SKM-1 (cell line): ENCODE measurements at regions not wholly inside any gene's neighbourhood (a gene's known extent, or its start where the extent isn't known, plus 50 kb on each side); places are given as distances from the start of the nearest gene placed in this dataset.

Experiments
- DNase-seq: peaks from one replicate; lab custom pipeline; 2025; ENCODE audit not compliant: unreplicated experiment; lab: John Stamatoyannopoulos, UW

DNA sequence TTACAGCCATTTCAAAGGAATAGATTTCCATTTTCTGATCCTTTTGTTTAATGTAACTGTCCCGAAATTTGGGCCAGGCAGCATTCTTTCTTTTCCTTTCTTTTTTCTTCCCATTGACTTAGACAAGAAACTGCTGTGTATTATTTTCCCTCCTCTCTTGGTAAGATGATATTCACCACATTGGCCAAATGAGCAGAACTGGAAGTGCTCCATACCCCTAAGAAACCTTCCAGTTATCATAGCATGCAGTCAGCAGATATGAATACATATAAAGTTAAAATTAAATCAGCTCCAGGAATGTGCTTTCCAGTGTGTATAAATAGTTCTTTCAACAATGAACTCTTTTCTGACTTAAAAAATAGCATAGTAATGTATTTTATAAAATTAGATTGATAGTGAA is 168.5 kb upstream of the GAS1 start:
- no peak for DNase-seq

DNA sequence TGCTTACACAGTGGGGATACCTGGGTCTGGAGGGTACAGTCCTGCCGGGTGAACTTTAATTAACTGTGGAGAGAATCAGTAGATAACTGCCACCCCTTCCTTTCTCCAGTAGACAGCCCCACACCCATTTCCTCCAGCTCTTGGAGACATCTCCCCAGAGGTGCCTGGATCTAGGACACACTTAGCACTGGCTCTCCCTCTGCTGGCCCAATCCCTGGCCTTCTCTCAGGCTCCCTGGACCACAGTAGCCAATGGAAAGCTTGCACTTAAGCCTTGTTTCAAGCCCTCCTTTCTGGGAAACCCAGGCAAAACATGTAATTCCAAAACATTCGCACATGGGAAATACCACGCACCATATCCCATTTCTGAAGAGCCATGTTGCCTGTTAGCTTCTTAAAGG is 169.2 kb upstream of the GAS1 start:
- DNase-seq = no peak

DNA sequence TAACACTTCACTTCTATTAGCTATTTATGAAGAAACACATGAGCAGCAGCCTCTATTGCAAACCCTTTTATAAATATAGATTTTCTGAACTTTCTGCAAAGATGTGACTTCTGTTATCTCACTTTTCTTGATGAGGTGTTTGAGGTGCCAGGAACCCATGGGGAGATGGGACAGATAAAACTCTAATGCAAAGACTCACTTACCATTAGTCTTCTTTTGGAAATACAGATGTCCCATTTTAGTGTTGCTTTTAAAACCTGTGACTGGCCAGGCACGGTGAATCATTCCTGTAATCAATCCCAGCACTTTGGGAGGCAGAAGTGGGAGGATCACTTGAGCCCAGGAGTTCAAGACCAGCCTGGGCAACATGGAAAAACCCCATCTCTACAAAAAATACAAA is 171.3 kb upstream of the GAS1 start:
- no peak for DNase-seq

DNA sequence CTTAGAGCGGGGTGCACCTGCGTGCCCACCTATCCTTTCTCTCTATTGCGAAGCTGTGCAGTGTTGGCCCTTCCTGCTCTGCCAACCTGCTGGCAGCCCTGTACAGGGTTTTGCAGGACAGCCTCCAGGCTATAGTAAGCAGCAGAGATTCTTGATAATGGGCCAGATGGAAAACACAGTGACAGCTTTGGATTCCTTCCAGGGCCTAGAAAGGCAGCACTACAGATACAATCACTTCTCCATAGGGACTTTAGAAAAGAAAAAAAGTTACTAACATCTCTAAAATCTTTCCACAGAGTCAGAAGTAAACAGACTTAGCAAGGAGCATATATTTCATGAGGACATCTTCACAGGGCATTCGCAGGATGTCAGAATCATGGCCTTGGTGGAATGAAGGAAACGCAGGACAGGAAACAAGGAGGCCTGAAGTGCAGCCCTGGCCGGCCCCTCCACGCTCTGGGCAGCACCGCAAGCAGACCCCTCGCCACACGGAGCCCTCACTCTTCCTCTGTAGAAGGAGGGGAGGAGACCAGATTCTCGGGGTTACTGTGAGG is 172.1 kb upstream of the GAS1 start:
- DNase-seq = no peak

DNA sequence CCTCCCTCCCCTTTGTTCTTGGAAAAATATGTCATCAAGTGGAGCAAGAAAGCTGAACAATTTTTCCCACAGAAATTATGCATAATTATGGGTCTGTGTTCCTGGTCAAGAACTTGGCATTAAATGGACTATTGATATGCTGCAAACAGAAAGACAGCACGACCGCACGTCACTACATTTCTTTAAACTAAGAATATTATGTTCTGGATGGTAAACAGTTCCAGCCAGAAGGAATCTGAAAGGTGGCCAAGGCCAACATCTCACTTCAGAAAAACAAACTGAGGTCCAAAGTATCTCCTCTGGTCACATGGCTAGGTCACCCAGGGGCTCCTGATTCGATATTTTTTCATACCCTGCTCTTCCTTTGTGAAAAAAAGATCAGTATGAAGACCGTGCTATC is 173.3 kb upstream of the GAS1 start:
- no peak for DNase-seq

DNA sequence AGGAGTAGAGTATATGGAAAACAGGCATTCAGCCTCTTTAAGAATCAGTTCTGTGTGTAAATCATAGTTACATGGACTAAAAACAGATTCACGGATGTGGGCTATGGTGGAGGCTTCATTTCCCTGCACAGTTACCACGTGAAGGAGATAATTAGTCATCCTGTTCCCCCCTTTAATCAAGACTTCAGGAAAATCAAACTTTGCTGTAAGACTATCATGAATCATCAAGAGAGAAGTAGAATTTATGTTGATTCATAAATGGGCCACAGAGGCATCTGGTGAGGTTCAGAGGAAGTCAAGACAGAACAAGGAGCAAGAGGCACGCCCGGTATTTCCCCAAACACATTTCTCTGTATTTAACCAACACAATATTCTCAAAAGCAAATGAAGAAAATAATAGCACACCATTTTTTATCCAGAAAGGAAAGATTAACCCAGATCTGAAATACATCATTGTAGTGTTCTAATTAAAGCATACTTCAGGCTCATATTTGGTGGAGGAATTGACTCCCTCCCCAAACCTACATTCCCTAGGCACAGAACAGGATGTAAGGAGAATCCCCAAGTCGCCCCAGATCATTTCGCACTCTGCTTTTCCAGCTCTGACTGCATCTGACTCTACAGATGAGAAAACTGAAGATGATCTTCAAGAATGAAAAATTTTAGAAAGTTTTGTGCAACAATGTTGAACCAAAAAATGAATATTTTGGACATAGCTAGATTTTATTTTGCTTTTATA is 175.8 kb upstream of the GAS1 start:
- no peak for DNase-seq

DNA sequence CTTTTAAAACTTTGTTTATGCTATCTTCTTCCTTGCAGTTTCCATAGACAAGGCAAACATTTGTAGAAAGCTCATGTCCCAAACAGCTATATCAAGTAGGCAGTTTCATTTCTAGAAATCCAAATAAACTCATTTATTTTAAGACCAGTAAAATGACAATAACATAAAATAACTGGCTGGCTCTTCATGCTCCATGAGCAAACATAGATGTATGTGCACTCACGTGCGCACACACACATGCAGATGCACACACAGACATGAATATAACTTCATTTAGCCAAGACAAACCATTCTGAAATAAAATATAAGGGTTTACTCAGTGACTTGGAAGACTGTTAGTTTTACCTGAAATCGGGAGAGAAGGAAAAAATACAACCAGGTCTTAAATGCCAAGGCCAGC is 176.5 kb upstream of the GAS1 start:
- DNase-seq = no peak

DNA sequence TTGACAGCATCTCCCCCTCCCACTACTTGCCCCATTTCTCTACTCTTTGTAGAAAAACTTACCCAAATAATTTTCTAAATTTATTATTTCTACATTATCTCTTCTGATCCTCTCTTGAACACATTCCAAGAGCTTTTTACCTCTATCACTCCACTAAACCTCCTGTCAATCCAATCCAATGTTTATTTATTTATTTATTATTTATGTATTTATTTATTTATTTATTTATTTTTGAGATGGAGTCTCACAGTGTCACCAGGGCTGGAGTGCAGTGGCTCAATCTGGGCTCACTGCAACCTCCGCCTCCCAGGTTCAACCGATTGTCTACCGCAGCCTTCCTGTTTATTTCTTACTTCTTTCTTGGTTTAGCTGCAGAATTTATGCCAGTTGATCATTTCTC is 178.5 kb upstream of the GAS1 start:
- no peak for DNase-seq

DNA sequence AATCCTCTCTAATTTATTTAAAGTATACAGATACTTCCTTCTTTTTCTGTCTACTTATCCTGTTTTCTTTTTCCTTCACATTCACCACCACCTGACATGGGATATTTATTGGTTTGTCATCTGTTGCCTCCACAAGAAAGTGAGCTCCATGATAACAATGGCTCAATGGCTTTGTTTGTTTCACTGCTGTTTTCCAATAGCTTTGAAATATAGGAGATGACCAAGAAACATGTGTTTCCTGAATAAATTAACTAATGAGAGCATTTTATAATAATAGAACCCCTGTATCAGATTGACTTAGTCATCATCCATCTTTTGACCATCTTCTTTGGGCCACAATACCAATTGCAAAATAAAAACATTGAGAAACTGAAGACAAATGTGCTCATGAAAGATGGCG is 180.2 kb upstream of the GAS1 start:
- DNase-seq = no peak

DNA sequence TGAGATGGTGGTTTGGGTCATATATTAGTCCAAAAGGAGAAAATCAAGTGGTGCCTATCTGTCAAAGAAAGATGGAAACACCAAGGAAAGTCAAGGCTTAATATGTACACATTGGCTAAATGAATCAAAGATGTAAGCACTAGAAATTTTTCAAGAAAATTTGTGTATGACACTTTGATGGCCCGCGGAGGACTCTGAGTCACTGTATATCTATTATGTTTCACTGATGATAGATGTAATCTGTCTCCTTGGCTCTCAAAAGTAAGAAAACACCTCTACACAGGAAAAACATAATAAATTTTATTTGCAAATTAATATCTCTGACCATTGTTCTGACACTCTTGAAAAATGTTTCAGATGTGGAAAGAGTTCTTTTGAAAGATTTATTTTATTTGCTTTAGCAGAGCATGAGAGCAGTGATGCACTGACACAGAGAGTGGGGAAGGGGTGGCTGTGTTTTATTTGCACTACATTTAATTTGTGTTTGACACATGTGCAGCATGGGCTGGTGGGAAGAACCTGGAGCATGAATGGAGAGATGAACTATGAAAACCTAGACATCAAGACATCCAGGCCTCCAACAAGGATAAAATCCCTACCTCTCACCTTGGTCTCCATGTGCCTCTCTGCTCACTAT is 180.8 kb upstream of the GAS1 start:
- DNase-seq = no peak

DNA sequence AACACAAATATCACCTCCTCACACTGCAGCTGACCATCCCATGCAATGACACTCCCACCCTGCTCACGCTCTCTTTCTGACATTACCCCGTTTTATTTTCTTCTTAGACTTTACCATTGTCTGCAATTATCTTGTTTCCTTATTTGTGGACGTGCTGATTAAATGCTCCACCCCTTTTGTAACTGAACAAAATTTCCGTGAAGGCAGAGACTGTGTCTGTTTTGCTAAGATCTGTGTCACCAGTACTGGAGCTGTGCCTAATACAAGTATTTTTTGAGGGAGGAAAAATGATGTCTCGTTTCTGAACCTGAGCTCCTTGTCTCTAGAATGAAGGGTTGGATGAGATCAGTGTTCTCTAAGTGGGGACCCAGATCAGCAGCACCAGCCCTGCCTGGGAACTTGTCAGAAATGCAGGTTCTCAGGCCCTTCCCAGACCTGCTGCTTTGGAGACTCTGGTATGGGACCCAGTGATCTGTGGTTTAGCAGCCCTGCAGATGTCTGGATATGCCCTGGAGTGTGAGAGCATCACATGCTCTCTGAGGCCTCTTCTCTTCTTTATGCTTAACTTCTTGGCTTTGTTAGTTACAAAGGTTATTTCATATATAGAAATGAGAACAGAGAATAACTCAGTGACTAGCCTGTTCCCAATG is 181.7 kb upstream of the GAS1 start:
- no peak for DNase-seq

DNA sequence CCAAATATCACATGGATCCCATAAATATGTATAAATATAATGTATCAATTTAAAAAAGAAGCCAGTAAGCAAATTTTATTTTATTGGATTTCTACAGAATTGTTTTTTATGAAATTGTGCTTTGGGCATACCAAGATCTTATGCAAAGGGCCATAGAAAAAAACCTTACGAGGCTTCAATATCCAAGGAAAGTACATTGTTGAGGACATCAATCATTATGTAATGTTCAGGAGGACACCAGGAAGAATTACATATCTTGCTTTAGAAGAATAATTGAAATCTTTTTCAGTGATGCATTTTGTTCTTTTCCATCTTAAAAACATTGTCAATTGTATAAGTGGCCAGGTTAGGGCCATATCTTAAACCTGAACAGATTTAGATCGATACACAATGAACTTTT is 187.8 kb upstream of the GAS1 start:
- no peak for DNase-seq

DNA sequence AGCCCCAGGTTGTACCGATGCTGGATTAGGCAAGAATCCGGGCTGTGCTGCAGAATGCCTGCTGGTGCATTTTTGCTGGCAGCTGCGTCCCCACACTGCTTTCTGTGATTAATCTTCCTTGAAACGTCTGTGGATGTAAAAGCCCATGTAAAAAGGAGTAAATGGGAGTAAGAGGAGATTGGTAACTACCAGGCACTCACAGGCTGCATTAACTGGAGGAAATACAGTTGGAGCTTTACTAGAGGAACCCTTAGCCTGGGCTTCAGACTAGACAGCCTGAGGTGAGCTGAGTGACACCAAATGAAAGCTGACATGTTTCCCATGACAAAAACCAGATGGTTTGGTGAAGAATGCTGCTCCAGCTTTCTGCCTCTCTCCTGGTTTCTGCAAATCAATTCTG is 190.4 kb upstream of the GAS1 start:
- no peak for DNase-seq

DNA sequence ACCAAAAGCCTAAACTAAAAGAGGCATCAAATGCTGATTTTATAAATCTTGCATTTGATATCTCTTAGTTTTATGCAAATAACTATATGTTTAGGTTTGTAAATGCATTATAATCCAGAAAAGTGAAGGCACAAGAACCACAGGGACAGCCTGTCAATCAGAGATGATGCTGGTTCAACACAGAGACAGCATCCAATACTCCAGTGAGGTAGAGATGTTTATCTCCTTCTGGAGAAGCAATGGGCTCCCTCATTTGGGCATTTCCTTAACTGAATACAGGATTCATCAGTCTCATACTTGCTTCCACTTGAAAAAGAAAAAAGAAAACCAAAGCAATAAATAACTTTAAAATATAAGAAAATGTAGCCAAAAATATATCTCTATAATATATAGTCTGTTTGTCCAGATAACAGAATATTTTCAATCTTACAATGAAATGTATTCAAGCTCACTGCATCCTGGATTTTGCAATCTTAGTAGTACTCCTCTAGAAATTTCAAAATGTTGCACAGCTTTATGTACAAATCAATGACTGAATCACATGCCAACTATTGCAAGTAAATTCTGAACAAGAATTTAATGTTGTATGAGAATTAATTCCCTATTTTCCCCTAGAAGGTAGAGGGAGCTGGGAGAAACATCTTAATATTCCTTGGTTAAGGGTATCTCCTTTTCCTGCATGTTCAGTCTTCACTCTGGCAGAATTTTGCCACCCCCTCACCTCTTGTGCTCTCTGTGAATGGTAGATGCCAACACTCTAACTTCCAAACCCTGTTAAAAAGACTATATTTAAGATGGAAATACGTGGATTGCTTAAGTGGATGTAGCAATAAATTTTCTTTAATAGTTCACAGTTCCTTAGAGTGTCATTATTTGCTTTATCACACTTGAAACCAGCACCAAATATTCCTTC is 191.1 kb upstream of the GAS1 start:
- DNase-seq = no peak

DNA sequence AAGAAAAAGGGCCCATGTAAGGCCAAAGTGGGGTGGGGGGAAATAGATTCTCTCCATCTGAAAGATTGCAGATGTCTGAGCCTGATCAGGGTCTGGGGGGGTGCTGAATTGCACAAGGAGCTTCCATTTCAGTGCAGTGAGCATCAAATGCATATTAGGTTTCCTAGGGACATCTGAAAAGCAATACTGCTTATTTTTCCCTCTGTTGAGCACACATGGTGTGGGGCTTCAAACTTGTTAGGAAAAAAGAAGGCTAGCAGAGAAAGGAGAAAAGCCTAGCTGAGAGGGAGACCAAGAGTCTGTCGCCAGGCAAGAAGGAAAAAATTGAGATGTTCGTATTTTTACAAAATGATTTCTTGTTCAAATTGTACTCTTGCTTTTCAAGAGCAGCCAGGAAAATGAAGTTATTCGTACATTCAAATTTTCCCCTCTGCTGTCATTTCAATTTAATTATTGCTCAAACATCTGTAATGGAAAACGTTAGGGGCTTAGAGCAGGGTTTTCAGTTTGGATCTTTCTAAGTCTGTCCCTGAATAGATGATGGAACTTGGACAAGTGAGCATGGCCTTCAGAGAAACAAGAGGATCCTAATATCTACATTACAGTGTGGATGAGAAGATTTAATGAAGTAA is 191.9 kb upstream of the GAS1 start:
- no peak for DNase-seq

DNA sequence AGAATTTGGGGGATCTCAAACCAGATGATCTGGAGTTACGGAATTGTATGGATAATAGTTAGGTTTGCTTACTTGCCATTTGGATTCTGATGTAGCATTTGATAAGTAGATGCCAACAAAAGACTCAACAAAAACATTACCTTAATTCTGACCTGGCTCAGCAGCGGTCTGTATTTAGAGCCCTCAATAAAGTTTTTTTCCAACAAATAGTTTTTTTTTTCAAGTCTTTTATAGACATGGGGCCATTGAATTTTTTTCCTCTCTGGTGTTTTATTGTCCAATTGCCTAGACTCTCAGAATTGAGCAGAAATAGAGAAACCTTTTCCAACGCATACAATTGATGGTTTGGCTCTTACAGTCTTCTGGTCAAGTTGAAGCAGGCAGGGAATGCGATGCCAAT is 192.8 kb upstream of the GAS1 start:
- DNase-seq = no peak

DNA sequence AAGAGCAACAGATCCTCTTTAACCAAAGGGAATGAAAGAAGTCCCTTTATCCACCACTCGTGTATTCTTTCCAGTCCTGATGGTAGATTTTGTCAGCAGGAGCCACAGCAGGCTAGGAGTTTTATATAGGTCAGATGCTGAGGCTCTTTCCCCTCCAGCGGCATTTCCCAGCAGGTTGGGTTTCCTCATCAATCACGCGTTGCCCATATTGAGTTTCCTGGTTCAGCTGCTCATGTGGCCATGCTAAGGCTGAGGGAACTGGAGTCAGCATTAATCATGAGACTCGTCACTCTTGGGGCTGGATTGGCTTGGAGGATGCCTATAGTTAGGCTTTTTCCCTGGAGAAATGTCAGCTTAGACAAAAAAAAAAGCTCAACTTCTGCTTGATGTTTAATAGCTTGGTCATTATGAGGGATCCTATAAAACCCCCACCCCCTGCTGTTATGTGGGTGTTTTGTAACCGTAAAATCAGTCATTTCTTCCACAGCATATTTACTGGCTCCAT is 193.4 kb upstream of the GAS1 start:
- DNase-seq = no peak

DNA sequence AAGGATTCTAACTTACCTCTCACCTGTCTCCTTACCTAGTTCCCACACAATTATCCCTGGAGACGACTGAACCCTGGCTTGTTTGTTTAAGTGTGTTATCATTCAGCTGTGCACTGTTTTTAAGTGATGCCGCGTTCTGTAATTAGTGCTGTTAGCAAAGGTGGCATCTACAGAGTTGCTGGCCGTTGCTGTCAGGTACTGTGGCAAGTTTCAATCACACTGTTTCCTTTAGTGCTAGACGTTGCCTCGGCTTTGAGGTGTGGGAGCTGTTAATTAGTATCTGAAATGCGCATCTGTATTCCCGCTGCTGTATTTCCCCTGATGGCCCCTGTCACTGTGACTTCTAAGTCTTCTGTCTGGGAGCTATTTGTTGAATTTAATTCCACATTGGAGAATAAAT is 193.8 kb upstream of the GAS1 start:
- no peak for DNase-seq

DNA sequence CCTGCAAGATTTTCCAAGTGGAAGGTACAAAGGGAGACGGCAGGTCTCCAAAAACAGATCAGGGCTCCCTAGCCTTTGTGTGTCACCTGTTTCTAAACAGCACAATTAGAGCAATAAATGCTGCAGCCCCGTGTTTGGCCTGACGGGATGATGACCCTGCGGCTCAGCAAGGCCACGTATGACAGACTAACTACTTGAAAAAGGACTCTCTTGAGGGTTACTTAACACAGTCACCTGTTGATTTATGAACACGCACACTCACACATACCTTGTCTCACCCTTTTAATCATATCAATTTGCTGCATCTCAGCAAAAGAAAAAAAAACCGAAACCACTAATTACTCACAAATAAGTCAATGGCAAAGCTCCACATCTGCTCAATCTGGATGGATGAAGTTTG is 199.6 kb upstream of the GAS1 start:
- DNase-seq = no peak

DNA sequence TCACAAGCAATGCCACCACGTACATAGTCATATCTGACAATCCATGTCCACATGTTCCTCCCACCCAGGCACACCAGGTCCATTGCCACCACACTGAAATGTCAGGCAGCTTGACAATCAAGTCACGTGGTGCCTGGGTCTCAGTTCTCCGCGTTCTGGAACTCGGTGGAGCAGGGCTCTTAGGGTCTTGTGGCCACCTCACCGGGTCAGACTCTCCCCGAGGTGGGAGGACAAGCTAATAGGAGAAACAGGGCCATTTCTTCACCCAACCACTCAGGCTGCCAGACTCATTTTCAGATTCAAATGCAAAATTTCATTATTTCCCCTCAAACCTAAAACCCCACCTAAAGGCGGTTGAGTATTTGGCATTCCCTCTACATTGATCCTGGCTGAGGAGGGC is 200.5 kb upstream of the GAS1 start:
- DNase-seq = no peak
